MM.1S (cell line): ENCODE measurements at regions not wholly inside any gene's neighbourhood (a gene's known extent, or its start where the extent isn't known, plus 50 kb on each side); places are given as distances from the start of the nearest gene placed in this dataset.

Source experiments
- DNase-seq: peaks from one replicate; pipeline ENCODE4 v3.0.0-alpha.2; 2015
- H2AFZ ChIP-seq: fragments of 300-600 bp; sonication (generic); 2 replicates; pipeline ENCODE4 v1.6.0; 2016; ENCODE audit warnings: antibody characterized with exemption, low read length
- H3F3A ChIP-seq: fragments of 300-600 bp; sonication (generic); 2 replicates; pipeline ENCODE4 v1.6.1; 2016; ENCODE audit warnings: mild to moderate bottlenecking, antibody characterized with exemption, low read length, moderate library complexity, mixed read lengths; ENCODE audit not compliant: insufficient read depth
- H3K27ac ChIP-seq: fragments of 300-600 bp; sonication (generic); 2 replicates; pipeline ENCODE4 v1.5.1; 2016; ENCODE audit warnings: mild to moderate bottlenecking, low read length
- H3K27me3 ChIP-seq: fragments of 300-600 bp; sonication (generic); replicated peaks from 2 replicates; pipeline ENCODE4 v1.6.0; 2016; ENCODE audit warnings: low read length; ENCODE audit not compliant: insufficient read depth
- H3K36me3 ChIP-seq: fragments of 300-600 bp; sonication (generic); replicated peaks from 2 replicates; pipeline ENCODE4 v1.6.1; 2016; ENCODE audit warnings: mild to moderate bottlenecking, low read length, mixed read lengths; ENCODE audit not compliant: insufficient read depth
- H3K4me1 ChIP-seq: fragments of 300-600 bp; sonication (generic); 2 replicates; pipeline ENCODE4 v1.6.1; 2016; ENCODE audit warnings: low read length, mixed read lengths
- H3K4me2 ChIP-seq: fragments of 300-600 bp; sonication (generic); 2 replicates; pipeline ENCODE4 v1.6.0; 2016; ENCODE audit warnings: low read depth, low read length
- H3K4me3 ChIP-seq: fragments of 300-600 bp; sonication (generic); 2 replicates; pipeline ENCODE4 v1.5.1; 2016; ENCODE audit warnings: low read length, mixed read lengths
- H3K79me2 ChIP-seq: fragments of 300-600 bp; sonication (generic); 2 replicates; pipeline ENCODE4 v1.6.1; 2016; ENCODE audit warnings: mixed run types, low read length, mixed read lengths
- H3K9ac ChIP-seq: fragments of 300-600 bp; sonication (generic); 2 replicates; pipeline ENCODE4 v1.6.1; 2016; ENCODE audit warnings: low read length, mixed read lengths
- H3K9me2 ChIP-seq: fragments of 300-600 bp; sonication (generic); replicated peaks from 2 replicates; pipeline ENCODE4 v1.6.1; 2016; ENCODE audit warnings: mild to moderate bottlenecking, low read length, mixed read lengths; ENCODE audit not compliant: insufficient read depth
- H3K9me3 ChIP-seq: fragments of 300-600 bp; sonication (generic); replicated peaks from 2 replicates; pipeline ENCODE4 v1.6.1; 2016; ENCODE audit warnings: mild to moderate bottlenecking, low read length, mixed read lengths; ENCODE audit not compliant: insufficient read depth
- H4K20me1 ChIP-seq: fragments of 300-600 bp; sonication (generic); 2 replicates; pipeline ENCODE4 v1.6.1; 2016; ENCODE audit warnings: mild to moderate bottlenecking, low read length, moderate library complexity, mixed read lengths; ENCODE audit not compliant: insufficient read depth
- CTCF ChIP-seq: fragments of 300-600 bp; sonication (generic); IDR thresholded peaks from 2 replicates; pipeline ENCODE4 v1.5.1; 2016; ENCODE audit warnings: antibody characterized with exemption, low read length, mixed read lengths
- EZH2 ChIP-seq: fragments of 300-600 bp; sonication (generic); optimal IDR thresholded peaks from 2 replicates; pipeline ENCODE3; 2017; ENCODE audit warnings: low read depth, mild to moderate bottlenecking, antibody characterized with exemption, low read length, mixed read lengths
- EZH2phosphoT487 ChIP-seq: fragments of 300-600 bp; sonication (generic); IDR thresholded peaks from 2 replicates; pipeline ENCODE4 v1.6.1; 2018; ENCODE audit warnings: antibody characterized with exemption, low read length

GRCh38 chr3:41116851-41117250, 82.5 kb upstream of the CTNNB1 start:
- Histone ChIP-seq H3K9ac (no peak overlapping the region), H3K9me3 (no peaks in the 10 kb centered on the region), H3K4me2 (no peak overlapping the region), H3K27ac (no peak overlapping the region), H4K20me1 (no peaks in the 10 kb centered on the region), H3K9me2 (no peaks in the 10 kb centered on the region), H3K79me2 (no peaks in the 10 kb centered on the region), H3K4me1 (no peaks in the 10 kb centered on the region), H3K27me3 (no peaks in the 10 kb centered on the region), H2AFZ (no peak overlapping the region), H3K4me3 (no peak overlapping the region), H3K36me3 (no peaks in the 10 kb centered on the region), H3F3A (no peaks in the 10 kb centered on the region)
- DNase-seq = no peak
- TF ChIP-seq EZH2 (no peak), EZH2phosphoT487 (no peak), CTCF (no peak)

- Histone ChIP-seq H3K9me3 (no peaks in the 10 kb centered on the region), H3K4me3 (no peak overlapping the region), H3K27ac (no peak overlapping the region), H3K4me1 (no peaks in the 10 kb centered on the region), H2AFZ (no peak overlapping the region), H3K36me3 (no peaks in the 10 kb centered on the region), H3K4me2 (no peak overlapping the region), H3K9ac (no peak overlapping the region), H3K9me2 (no peaks in the 10 kb centered on the region), H3K27me3 (no peaks in the 10 kb centered on the region), H3F3A (no peaks in the 10 kb centered on the region), H4K20me1 (no peaks in the 10 kb centered on the region), H3K79me2 (no peaks in the 10 kb centered on the region)
- TF ChIP-seq EZH2phosphoT487 (no peak), CTCF (no peak), EZH2 (no peak)
- peak; percentile 45 for DNase-seq
These were observed 81.9 kb upstream of the CTNNB1 start for GRCh38 chr3:41117398-41117870.

- Histone ChIP-seq H3K4me3 (no peak overlapping the region), H3K36me3 (no peaks in the 10 kb centered on the region), H3F3A (no peaks in the 10 kb centered on the region), H3K4me2 (no peak overlapping the region), H3K9me2 (no peaks in the 10 kb centered on the region), H3K4me1 (no peaks in the 10 kb centered on the region), H3K27me3 (no peaks in the 10 kb centered on the region), H4K20me1 (no peaks in the 10 kb centered on the region), H3K9me3 (no peaks in the 10 kb centered on the region), H3K27ac (no peak overlapping the region), H3K79me2 (no peaks in the 10 kb centered on the region), H3K9ac (no peak overlapping the region), H2AFZ (no peak overlapping the region)
- TF ChIP-seq CTCF (no peak), EZH2 (no peak), EZH2phosphoT487 (no peak)
- DNase-seq = no peak
These were observed 80.6 kb upstream of the CTNNB1 start for GRCh38 chr3:41118461-41119390.
